ENCODE measurements at regions not wholly inside any gene's neighbourhood (a gene's known extent, or its start where the extent isn't known, plus 50 kb on each side); places are given as distances from the start of the nearest gene placed in this dataset.

DNA sequence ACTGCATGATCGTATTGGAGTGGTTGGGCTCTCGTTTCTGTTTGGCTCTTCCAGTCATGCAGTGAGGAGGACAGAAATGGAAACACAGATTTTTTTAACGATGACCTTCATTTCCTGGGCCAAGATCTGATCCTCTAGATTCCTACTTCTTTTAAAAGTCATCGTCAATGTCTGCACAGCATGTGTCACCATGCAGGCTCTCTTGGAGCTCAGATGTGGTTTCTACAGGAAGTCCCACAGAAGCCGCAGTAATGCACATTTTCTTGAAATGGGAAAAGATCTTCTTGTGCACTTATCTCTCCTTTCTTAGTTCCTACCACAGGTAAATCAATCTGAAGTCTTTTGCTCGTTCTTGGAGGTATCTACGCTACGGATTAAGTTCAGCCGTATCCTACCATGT, 626.9 kb downstream of the EFNB2 start:
- no peak for TF ChIP-seq POLR2A (IDR thresholded peaks at IDR 0.05; ENCODE audit: low read depth, low read length)
- no peak for TF ChIP-seq POLR2AphosphoS5 (IDR thresholded peaks at IDR 0.05; ENCODE audit: low read depth, low read length)
- no peak for TF ChIP-seq SPI1 (IDR thresholded peaks at IDR 0.05; ENCODE audit: low read depth, low read length)
- TF ChIP-seq TAF1 (IDR thresholded peaks at IDR 0.05; ENCODE audit: low read depth, low read length): no peak

Data from GM12891 (cell line).